Fibroblast of lung (primary cell): ENCODE measurements at regions not wholly inside any gene's neighbourhood (a gene's known extent, or its start where the extent isn't known, plus 50 kb on each side); places are given as distances from the start of the nearest gene placed in this dataset.

Experiments
- CTCF ChIP-seq, 2 donors: IDR thresholded peaks in 1 of 2; conservative IDR thresholded peaks in 1 of 2; 1 replicate in 1 of 2; 2 replicates in 1 of 2; pipeline ENCODE4 v1.5.1; 2011 to 2012; ENCODE audit warnings: low read length in 2 of 2, control low read depth in 1 of 2, inconsistent platforms in 1 of 2, low read depth in 1 of 2, mild to moderate bottlenecking in 1 of 2
- EZH2 ChIP-seq: IDR thresholded peaks from 2 replicates; pipeline ENCODE4 v1.5.1; 2012; ENCODE audit warnings: low read length, control low read depth, mild to moderate bottlenecking; ENCODE audit errors: missing control alignments

- TF ChIP-seq CTCF (conservative IDR thresholded peaks at IDR 0.05 in 1 of 2, IDR thresholded peaks at IDR 0.05 in 1 of 2; ENCODE audit: low read depth in 1 of 2, low read length in 2 of 2) (no peak), EZH2 (no peak)
These were observed 631.8 kb downstream of the PTPRU start for GRCh38 chr1:29868096-29868495.
